ENCODE measurements at regions not wholly inside any gene's neighbourhood (a gene's known extent, or its start where the extent isn't known, plus 50 kb on each side); places are given as distances from the start of the nearest gene placed in this dataset.

- TF ChIP-seq EZH2 (IDR thresholded peaks at IDR 0.05; ENCODE audit: insufficient read depth, poor library complexity, severe bottlenecking) (no peak), EZH2phosphoT487 (IDR thresholded peaks at IDR 0.05; ENCODE audit: insufficient read depth, low read depth) (no peak)
Measured at GRCh38 chr15:96474231-96474664, 143.7 kb downstream of the NR2F2 start.

Data from GM23248 (cell line).